ENCODE measurements at regions not wholly inside any gene's neighbourhood (a gene's known extent, or its start where the extent isn't known, plus 50 kb on each side); places are given as distances from the start of the nearest gene placed in this dataset.

DNA sequence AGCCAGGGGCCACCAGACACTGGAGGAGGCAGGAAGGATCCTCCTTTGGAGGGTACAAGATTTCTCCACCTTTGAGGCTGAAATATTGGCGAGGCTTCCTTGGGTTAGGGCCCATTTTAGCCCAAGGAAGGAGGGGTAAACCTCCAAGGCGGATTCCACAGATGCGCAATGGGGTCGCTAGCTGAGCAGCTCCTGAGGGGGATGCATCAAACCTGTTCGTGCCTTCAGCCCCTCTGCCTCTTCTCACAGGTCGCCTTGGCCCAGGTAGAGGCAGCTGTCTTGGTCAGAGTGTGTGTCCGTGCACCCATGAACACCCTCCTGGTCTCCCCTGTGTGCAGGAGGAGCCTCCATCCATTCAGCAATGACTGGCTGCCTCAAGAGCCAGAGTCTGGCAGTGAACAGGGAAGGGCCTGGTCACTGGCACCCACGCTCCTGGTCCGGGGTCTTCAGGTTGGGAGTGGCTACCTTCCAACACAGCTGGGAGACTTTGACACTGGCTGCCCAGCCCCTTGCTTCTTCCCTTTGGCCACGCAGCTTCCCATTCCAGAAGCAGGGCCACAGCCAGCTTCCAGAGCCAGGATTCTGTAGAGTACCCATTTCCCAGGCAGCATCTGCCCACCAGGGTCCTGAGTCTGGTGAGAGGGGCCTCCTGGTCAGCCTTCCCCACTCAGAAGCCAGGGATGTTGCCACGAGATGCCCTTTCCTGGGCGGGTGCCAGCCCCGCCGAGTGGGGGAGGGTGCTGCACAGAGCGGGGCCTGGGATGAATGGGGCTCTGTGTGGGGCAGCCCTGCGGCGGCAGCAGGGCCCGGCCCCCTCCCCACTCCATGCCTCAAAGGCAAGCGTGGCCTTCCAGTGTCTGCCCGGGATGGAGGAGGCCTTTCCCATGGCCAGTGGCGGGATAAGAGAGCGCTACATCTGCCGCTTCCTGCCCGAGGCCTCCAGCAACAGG is 95.8 kb upstream of the GPC1 start:
- TF ChIP-seq, protein P1, sequence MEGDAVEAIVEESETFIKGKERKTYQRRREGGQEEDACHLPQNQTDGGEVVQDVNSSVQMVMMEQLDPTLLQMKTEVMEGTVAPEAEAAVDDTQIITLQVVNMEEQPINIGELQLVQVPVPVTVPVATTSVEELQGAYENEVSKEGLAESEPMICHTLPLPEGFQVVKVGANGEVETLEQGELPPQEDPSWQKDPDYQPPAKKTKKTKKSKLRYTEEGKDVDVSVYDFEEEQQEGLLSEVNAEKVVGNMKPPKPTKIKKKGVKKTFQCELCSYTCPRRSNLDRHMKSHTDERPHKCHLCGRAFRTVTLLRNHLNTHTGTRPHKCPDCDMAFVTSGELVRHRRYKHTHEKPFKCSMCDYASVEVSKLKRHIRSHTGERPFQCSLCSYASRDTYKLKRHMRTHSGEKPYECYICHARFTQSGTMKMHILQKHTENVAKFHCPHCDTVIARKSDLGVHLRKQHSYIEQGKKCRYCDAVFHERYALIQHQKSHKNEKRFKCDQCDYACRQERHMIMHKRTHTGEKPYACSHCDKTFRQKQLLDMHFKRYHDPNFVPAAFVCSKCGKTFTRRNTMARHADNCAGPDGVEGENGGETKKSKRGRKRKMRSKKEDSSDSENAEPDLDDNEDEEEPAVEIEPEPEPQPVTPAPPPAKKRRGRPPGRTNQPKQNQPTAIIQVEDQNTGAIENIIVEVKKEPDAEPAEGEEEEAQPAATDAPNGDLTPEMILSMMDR (IDR thresholded peaks at IDR 0.05) = no peak
- no peak for TF ChIP-seq EP300 (IDR thresholded peaks at IDR 0.05)
